ENCODE measurements at regions not wholly inside any gene's neighbourhood (a gene's known extent, or its start where the extent isn't known, plus 50 kb on each side); places are given as distances from the start of the nearest gene placed in this dataset.

DNA sequence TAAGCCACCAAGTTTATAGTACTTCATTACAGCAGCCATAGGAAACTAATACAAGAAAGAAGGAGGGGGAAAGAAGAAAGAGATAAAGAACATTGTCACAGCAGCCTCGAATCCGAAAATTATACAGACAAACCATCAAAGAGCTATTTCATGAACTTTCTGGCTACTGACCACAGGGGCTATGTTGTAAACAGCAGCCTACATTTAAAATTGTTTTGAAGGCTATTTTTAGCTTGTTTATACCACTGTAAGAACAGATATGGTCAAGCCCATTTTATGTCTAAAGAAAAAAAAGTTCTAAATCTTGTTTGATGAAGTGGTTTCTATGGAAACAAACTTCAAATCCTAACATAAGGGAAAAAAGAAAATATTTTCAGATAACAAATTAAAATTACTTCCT is 282.1 kb downstream of the GABRG1 start:
- no CpG with 5 or more reads among the region's 2 CpGs for WGBS, 2 experiments (ENCODE audit: extremely low coverage in 2 of 2, insufficient read length in 1 of 2)
- H3K23ac ChIP-seq (ENCODE audit: low read depth, low read length), result no peak overlapping the region
- H4K8ac ChIP-seq (ENCODE audit: low read depth in 2 of 2, low read length in 2 of 2), result no peak overlapping the region
- H4K20me1 ChIP-seq (ENCODE audit: insufficient read depth, low read length), result no peaks in the 10 kb centered on the region
- no peak overlapping the region for H3K18ac ChIP-seq (ENCODE audit: low read depth, low read length)
- H3K9ac ChIP-seq (ENCODE audit: low read depth, low read length), result no peak overlapping the region
- H3K27ac ChIP-seq (ENCODE audit: insufficient read depth, low read length), result no peak overlapping the region
- ChIA-PET CTCF (no interaction called here), POLR2A (ENCODE audit: unreplicated experiment) (no interaction called here)
- H2BK15ac ChIP-seq (ENCODE audit: low read depth, low read length), result no peak overlapping the region
- H3K79me1 ChIP-seq (ENCODE audit: low read depth in 1 of 2, low read length in 2 of 2), result no peaks in the 10 kb centered on the region
- H4K5ac ChIP-seq (ENCODE audit: low read depth, low read length), result no peak overlapping the region
- 0 out of 2 replicates have a peak, but pooled peaks cover 3% of the 10 kb centered on the region for H3K9me3 ChIP-seq (ENCODE audit: control insufficient read depth, insufficient read depth, low read length)
- DNase-seq, result no peak
- TF ChIP-seq MAZ (IDR thresholded peaks at IDR 0.05; ENCODE audit: borderline replicate concordance, low read depth, low read length), result no peak
- TF ChIP-seq SMC3 (IDR thresholded peaks at IDR 0.05; ENCODE audit: low read depth, low read length), result no peak
- TF ChIP-seq CHD1 (IDR thresholded peaks at IDR 0.05; ENCODE audit: low read depth, low read length), result no peak
- TF ChIP-seq, protein P1, sequence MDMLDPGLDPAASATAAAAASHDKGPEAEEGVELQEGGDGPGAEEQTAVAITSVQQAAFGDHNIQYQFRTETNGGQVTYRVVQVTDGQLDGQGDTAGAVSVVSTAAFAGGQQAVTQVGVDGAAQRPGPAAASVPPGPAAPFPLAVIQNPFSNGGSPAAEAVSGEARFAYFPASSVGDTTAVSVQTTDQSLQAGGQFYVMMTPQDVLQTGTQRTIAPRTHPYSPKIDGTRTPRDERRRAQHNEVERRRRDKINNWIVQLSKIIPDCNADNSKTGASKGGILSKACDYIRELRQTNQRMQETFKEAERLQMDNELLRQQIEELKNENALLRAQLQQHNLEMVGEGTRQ (IDR thresholded peaks at IDR 0.05; ENCODE audit: low read depth, low read length), result no peak
- TF ChIP-seq, protein P2, sequence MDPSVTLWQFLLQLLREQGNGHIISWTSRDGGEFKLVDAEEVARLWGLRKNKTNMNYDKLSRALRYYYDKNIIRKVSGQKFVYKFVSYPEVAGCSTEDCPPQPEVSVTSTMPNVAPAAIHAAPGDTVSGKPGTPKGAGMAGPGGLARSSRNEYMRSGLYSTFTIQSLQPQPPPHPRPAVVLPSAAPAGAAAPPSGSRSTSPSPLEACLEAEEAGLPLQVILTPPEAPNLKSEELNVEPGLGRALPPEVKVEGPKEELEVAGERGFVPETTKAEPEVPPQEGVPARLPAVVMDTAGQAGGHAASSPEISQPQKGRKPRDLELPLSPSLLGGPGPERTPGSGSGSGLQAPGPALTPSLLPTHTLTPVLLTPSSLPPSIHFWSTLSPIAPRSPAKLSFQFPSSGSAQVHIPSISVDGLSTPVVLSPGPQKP (IDR thresholded peaks at IDR 0.05; ENCODE audit: borderline replicate concordance, low read depth, low read length), result no peak
- TF ChIP-seq MAFK (IDR thresholded peaks at IDR 0.05; ENCODE audit: low read depth, low read length), result no peak
- TF ChIP-seq, protein P3, sequence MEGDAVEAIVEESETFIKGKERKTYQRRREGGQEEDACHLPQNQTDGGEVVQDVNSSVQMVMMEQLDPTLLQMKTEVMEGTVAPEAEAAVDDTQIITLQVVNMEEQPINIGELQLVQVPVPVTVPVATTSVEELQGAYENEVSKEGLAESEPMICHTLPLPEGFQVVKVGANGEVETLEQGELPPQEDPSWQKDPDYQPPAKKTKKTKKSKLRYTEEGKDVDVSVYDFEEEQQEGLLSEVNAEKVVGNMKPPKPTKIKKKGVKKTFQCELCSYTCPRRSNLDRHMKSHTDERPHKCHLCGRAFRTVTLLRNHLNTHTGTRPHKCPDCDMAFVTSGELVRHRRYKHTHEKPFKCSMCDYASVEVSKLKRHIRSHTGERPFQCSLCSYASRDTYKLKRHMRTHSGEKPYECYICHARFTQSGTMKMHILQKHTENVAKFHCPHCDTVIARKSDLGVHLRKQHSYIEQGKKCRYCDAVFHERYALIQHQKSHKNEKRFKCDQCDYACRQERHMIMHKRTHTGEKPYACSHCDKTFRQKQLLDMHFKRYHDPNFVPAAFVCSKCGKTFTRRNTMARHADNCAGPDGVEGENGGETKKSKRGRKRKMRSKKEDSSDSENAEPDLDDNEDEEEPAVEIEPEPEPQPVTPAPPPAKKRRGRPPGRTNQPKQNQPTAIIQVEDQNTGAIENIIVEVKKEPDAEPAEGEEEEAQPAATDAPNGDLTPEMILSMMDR (conservative IDR thresholded peaks at IDR 0.05; ENCODE audit: low read depth, low read length), result no peak
- TF ChIP-seq CEBPB (IDR thresholded peaks at IDR 0.05; ENCODE audit: low read depth, low read length), result no peak
- TF ChIP-seq RAD21 (IDR thresholded peaks at IDR 0.05; ENCODE audit: low read length), result no peak
- TF ChIP-seq RFX5 (IDR thresholded peaks at IDR 0.05; ENCODE audit: low read depth, low read length), result no peak
- TF ChIP-seq POLR2A (IDR thresholded peaks at IDR 0.05; ENCODE audit: low read depth, low read length), result no peak
- no peak for TF ChIP-seq RCOR1 (IDR thresholded peaks at IDR 0.05; ENCODE audit: insufficient replicate concordance, low read length)
- no peak for TF ChIP-seq BHLHE40 (IDR thresholded peaks at IDR 0.05; ENCODE audit: low read depth, low read length)
- TF ChIP-seq MXI1 (IDR thresholded peaks at IDR 0.05; ENCODE audit: borderline replicate concordance, low read depth, low read length), result no peak
- no peak for TF ChIP-seq NFE2L2 (IDR thresholded peaks at IDR 0.05; ENCODE audit: low read depth, low read length)
- no peak for TF ChIP-seq FOS (IDR thresholded peaks at IDR 0.05; ENCODE audit: low read depth, low read length)
- dilution Hi-C loops (cut with HindIII; ENCODE audit: low sequenced_read_pairs, unreplicated experiment), result no loop called here
- no peak overlapping the region for H3K56ac ChIP-seq (ENCODE audit: extremely low read depth, insufficient read depth, low read length)
- in situ Hi-C loops (cut with MboI; ENCODE audit: low sequenced_read_pairs), result no loop called here
- H3K4me3 ChIP-seq (ENCODE audit: insufficient read depth, low read depth, low read length), result no peak overlapping the region
- no peak overlapping the region for H2AFZ ChIP-seq (replicated peaks; ENCODE audit: low read length, poor library complexity)
- no peaks in the 10 kb centered on the region for H3K4me1 ChIP-seq (ENCODE audit: control insufficient read depth, insufficient read depth, low read length)
- no peak overlapping the region for H2BK5ac ChIP-seq (ENCODE audit: low read depth, low read length, poor library complexity, severe bottlenecking)
- H3K9me1 ChIP-seq (ENCODE audit: insufficient read depth, low read length), result no peaks in the 10 kb centered on the region
- no peak overlapping the region for H3K4me2 ChIP-seq (ENCODE audit: low read depth, low read length)
- no peak for ATAC-seq (ENCODE audit: low read depth)
- H2AK9ac ChIP-seq (replicated peaks; ENCODE audit: low read depth, low read length, poor library complexity), result no peak overlapping the region
- H2BK120ac ChIP-seq (ENCODE audit: low read depth, low read length), result no peak overlapping the region
- H2AK5ac ChIP-seq (ENCODE audit: low read depth, low read length), result no peak overlapping the region
- H3K36me3 ChIP-seq (ENCODE audit: control insufficient read depth, insufficient read depth, low read length), result no peaks in the 10 kb centered on the region
- H3K27me3 ChIP-seq (ENCODE audit: control insufficient read depth, insufficient read depth, low read length), result no peaks in the 10 kb centered on the region
- no TSS peak for BruUV-seq (replicated peaks)
- H2BK20ac ChIP-seq (ENCODE audit: low read depth, low read length), result no peak overlapping the region
- no peak overlapping the region for H3K4ac ChIP-seq (ENCODE audit: low read depth, low read length)
- H4K91ac ChIP-seq (ENCODE audit: insufficient read depth, low read depth, low read length), result no peak overlapping the region
- H3K14ac ChIP-seq (replicated peaks; ENCODE audit: low read depth, low read length), result no peak overlapping the region
- intact Hi-C loops (cut with micrococcal nuclease), result no loop called here

Measured in IMR-90 (cell line).